ENCODE measurements at regions not wholly inside any gene's neighbourhood (a gene's known extent, or its start where the extent isn't known, plus 50 kb on each side); places are given as distances from the start of the nearest gene placed in this dataset.

- no peak for DNase-seq (ENCODE audit: low read depth in 2 of 2)
These were observed 1643.4 kb upstream of the MIR17HG start for GRCh38 chr13:89704040-89704439.

- DNase-seq (ENCODE audit: low read depth in 2 of 2), result no peak
These were observed 1639.5 kb upstream of the MIR17HG start for GRCh38 chr13:89708013-89708412.

GRCh38 chr13:89721216-89721615, 1626.3 kb upstream of the MIR17HG start:
- DNase-seq (ENCODE audit: low read depth in 2 of 2), result no peak

- DNase-seq (ENCODE audit: low read depth in 2 of 2), result no peak
These were observed 1620.6 kb upstream of the MIR17HG start for GRCh38 chr13:89726690-89727435.

GRCh38 chr13:89733829-89734228, 1613.7 kb upstream of the MIR17HG start:
- no peak for DNase-seq (ENCODE audit: low read depth in 2 of 2)

- DNase-seq (ENCODE audit: low read depth in 2 of 2), result no peak
These were observed 1610.4 kb upstream of the MIR17HG start for GRCh38 chr13:89737051-89737450.

- no peak for DNase-seq (ENCODE audit: low read depth in 2 of 2)
These were observed 1609.4 kb upstream of the MIR17HG start for GRCh38 chr13:89738072-89738471.

- no peak for DNase-seq (ENCODE audit: low read depth in 2 of 2)
These were observed 1606.3 kb upstream of the MIR17HG start for GRCh38 chr13:89740994-89741685.

GRCh38 chr13:89746554-89746953, 1600.9 kb upstream of the MIR17HG start:
- DNase-seq (ENCODE audit: low read depth in 2 of 2), result no peak

GRCh38 chr13:89748716-89749115, 1598.8 kb upstream of the MIR17HG start:
- DNase-seq (ENCODE audit: low read depth in 2 of 2), result no peak

- no peak for DNase-seq (ENCODE audit: low read depth in 2 of 2)
These were observed 1597.6 kb upstream of the MIR17HG start for GRCh38 chr13:89749888-89750287.

- no peak for DNase-seq (ENCODE audit: low read depth in 2 of 2)
These were observed 1597.1 kb upstream of the MIR17HG start for GRCh38 chr13:89750371-89750770.

GRCh38 chr13:89751432-89751930, 1596.0 kb upstream of the MIR17HG start:
- no peak for DNase-seq (ENCODE audit: low read depth in 2 of 2)

GRCh38 chr13:89752394-89752793, 1595.1 kb upstream of the MIR17HG start:
- DNase-seq (ENCODE audit: low read depth in 2 of 2), result no peak

GRCh38 chr13:89755729-89756492, 1591.6 kb upstream of the MIR17HG start:
- no peak for DNase-seq (ENCODE audit: low read depth in 2 of 2)

GRCh38 chr13:89763005-89763404, 1584.5 kb upstream of the MIR17HG start:
- DNase-seq (ENCODE audit: low read depth in 2 of 2), result no peak

GRCh38 chr13:89783221-89783755, 1564.2 kb upstream of the MIR17HG start:
- DNase-seq (ENCODE audit: low read depth in 2 of 2), result no peak

- DNase-seq (ENCODE audit: low read depth in 2 of 2), result no peak
These were observed 1563.2 kb upstream of the MIR17HG start for GRCh38 chr13:89784161-89784809.

- no peak for DNase-seq (ENCODE audit: low read depth in 2 of 2)
These were observed 1561.0 kb upstream of the MIR17HG start for GRCh38 chr13:89786531-89786930.

GRCh38 chr13:89790696-89791095, 1556.8 kb upstream of the MIR17HG start:
- DNase-seq (ENCODE audit: low read depth in 2 of 2), result no peak

- DNase-seq (ENCODE audit: low read depth in 2 of 2), result no peak
These were observed 1555.4 kb upstream of the MIR17HG start for GRCh38 chr13:89791971-89792630.

All from stimulated activated CD4-positive, alpha-beta T cell treated with anti-CD3 and anti-CD28 coated beads, Interleukin-1b, Interleukin-23, amount 100 ng/mL, for 4 hours (primary cell).